ENCODE measurements at regions not wholly inside any gene's neighbourhood (a gene's known extent, or its start where the extent isn't known, plus 50 kb on each side); places are given as distances from the start of the nearest gene placed in this dataset.

- TF ChIP-seq CTCF (IDR thresholded peaks at IDR 0.05), result no peak
- no peak for TF ChIP-seq POLR2A (IDR thresholded peaks at IDR 0.05)
Observed at GRCh38 chr9:30944741-30945280, 1439.6 kb upstream of the ACO1 start.
